ENCODE measurements at regions not wholly inside any gene's neighbourhood (a gene's known extent, or its start where the extent isn't known, plus 50 kb on each side); places are given as distances from the start of the nearest gene placed in this dataset.

- DNase-seq, result no peak
Measured at GRCh38 chr15:96524676-96525417, 194.3 kb downstream of the NR2F2 start.

- DNase-seq, result no peak
Measured at GRCh38 chr15:96535148-96535547, 204.6 kb downstream of the NR2F2 start.

- DNase-seq, result no peak
Measured at GRCh38 chr15:96538491-96538890, 208.0 kb downstream of the NR2F2 start.

- DNase-seq, result no peak
Measured at GRCh38 chr15:96540283-96540682, 209.8 kb downstream of the NR2F2 start.

- no peak for DNase-seq
Measured at GRCh38 chr15:96542130-96542770, 211.8 kb downstream of the NR2F2 start.

- no peak for DNase-seq
Measured at GRCh38 chr15:96544162-96544756, 213.8 kb downstream of the NR2F2 start.

GRCh38 chr15:96549136-96549535, 218.6 kb downstream of the NR2F2 start:
- no peak for DNase-seq

- DNase-seq, result no peak
Measured at GRCh38 chr15:96551196-96551595, 220.7 kb downstream of the NR2F2 start.

- no peak for DNase-seq
Measured at GRCh38 chr15:96551722-96552121, 221.2 kb downstream of the NR2F2 start.

- DNase-seq, result no peak
Measured at GRCh38 chr15:96553006-96553405, 222.5 kb downstream of the NR2F2 start.

GRCh38 chr15:96553451-96553850, 223.0 kb downstream of the NR2F2 start:
- no peak for DNase-seq

GRCh38 chr15:96553931-96554330, 223.4 kb downstream of the NR2F2 start:
- no peak for DNase-seq

- DNase-seq, result no peak
Measured at GRCh38 chr15:96554541-96554940, 224.0 kb downstream of the NR2F2 start.

GRCh38 chr15:96559087-96559486, 228.6 kb downstream of the NR2F2 start:
- no peak for DNase-seq

GRCh38 chr15:96559631-96560030, 229.1 kb downstream of the NR2F2 start:
- no peak for DNase-seq

- DNase-seq, result no peak
Measured at GRCh38 chr15:96560246-96560895, 229.9 kb downstream of the NR2F2 start.

- no peak for DNase-seq
Measured at GRCh38 chr15:96561593-96561992, 231.1 kb downstream of the NR2F2 start.

- no peak for DNase-seq
Measured at GRCh38 chr15:96564546-96564945, 234.0 kb downstream of the NR2F2 start.

GRCh38 chr15:96565266-96565665, 234.8 kb downstream of the NR2F2 start:
- no peak for DNase-seq

- no peak for DNase-seq
Measured at GRCh38 chr15:96574782-96575181, 244.3 kb downstream of the NR2F2 start.

- no peak for DNase-seq
Measured at GRCh38 chr15:96576596-96576995, 246.1 kb downstream of the NR2F2 start.

- no peak for DNase-seq
Measured at GRCh38 chr15:96578393-96578792, 247.9 kb downstream of the NR2F2 start.

- no peak for DNase-seq
Measured at GRCh38 chr15:96581371-96581770, 250.9 kb downstream of the NR2F2 start.

Data from muscle of arm (tissue), 1 donor.